Breast epithelium (tissue), 4 donors: ENCODE measurements at regions not wholly inside any gene's neighbourhood (a gene's known extent, or its start where the extent isn't known, plus 50 kb on each side); places are given as distances from the start of the nearest gene placed in this dataset.

ENCODE experiments used
- DNase-seq, 2 donors: peaks; one replicate each; pipeline ENCODE4 v3.0.0-alpha.2; 2019; ENCODE audit warnings: low spot score in 2 of 2
- H3K27ac ChIP-seq, 2 donors: fragments of 200-600 bp; sonication (generic) in 1 of 2; one replicate each; pipeline ENCODE4 v1.5.1; 2016 to 2019; ENCODE audit warnings: mild to moderate bottlenecking in 1 of 2
- H3K27me3 ChIP-seq, 2 donors: fragments of 200-600 bp; sonication (generic) in 1 of 2; one replicate each; pipeline versions ENCODE4 v1.5.1 to v1.6.0; 2017 to 2019; ENCODE audit warnings: control low read depth in 1 of 2, mild to moderate bottlenecking in 1 of 2
- H3K36me3 ChIP-seq: fragments of 200-600 bp; one replicate; pipeline ENCODE4 v1.5.1; 2019
- H3K4me1 ChIP-seq, 2 donors: fragments of 200-600 bp; sonication (generic); one replicate each; pipeline ENCODE4 v1.5.1; 2016 to 2019; ENCODE audit warnings: control low read depth in 1 of 2
- H3K4me3 ChIP-seq, 3 donors: fragments of 200-600 bp; sonication (generic); 1 replicate in 2 of 3; 2 replicates in 1 of 3; pipeline ENCODE4 v1.5.1; 2016 to 2019; ENCODE audit warnings: mild to moderate bottlenecking in 3 of 3, moderate library complexity in 2 of 3
- H3K9me3 ChIP-seq, 2 donors: fragments of 200-600 bp; sonication (generic) in 1 of 2; one replicate each; pipeline ENCODE4 v1.5.1; 2016 to 2019; ENCODE audit warnings: control low read depth in 1 of 2
- POLR2A ChIP-seq: fragments of 450-650 bp; IDR thresholded peaks from one replicate; pipeline ENCODE4 v1.6.1; 2016; ENCODE audit warnings: antibody characterized with exemption, mild to moderate bottlenecking, moderate library complexity
- POLR2AphosphoS5 ChIP-seq, 3 donors: sonication (generic); formaldehyde crosslinking; IDR thresholded peaks; one replicate each; pipeline ENCODE4 v1.6.1; 2017; ENCODE audit warnings: antibody characterized with exemption in 3 of 3
- intact Hi-C: fragments of 100-400 bp; cut with DNase I; formaldehyde crosslinking; loops from one replicate; pipeline ENCODE4 v1.15.1; 2023; ENCODE audit warnings: low total_unique reads
- TF ChIP-seq, protein P1 (sequence below), 3 donors: fragments of 450-650 bp; IDR thresholded peaks; one replicate each; pipeline ENCODE4 v1.5.1; 2016 to 2017; ENCODE audit warnings: antibody characterized with exemption in 3 of 3, mild to moderate bottlenecking in 3 of 3, moderate library complexity in 3 of 3

DNA sequence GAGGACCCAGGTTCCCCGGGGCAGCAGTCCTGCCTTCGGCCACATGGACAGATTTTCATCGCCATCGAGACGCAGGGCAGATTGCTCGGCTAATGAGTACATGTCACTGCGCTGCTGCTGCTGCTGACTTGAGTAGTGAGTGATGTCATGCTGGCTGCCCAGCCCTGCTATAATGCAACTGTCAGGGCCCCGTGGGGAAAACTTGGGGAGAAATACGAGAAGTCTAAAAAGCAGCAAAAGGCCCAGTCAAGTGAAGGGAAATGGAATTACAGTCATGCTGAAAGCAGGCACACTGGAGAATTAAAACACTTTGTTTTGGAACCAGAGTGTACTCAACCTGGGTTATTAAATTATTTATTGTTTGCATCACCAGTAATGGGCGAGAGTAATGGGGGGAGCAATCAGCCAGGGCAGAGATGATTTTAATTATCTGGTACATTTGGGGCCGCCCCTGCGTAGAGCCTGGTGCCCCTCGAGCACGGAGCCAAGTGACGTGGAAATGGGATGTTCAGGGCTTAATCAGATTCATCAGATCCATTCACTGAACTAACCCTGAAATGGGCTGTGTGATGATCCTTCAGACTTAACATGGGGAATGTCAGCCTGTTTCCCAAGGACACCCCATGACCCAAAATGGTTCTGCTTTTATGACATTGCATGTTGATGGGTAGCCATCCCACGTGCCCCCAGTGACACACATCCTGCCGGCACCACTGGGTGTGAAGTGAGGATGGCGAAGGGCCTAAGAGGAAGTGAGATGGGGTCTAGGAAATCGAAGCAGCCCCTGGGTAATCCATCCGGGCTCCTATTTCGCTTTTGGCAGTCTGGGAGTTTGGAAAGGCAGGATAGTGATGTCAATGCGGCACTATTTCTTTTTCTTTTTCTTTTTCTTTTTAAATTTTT is 241.6 kb upstream of the CADM1 start:
- TF ChIP-seq, protein P1, sequence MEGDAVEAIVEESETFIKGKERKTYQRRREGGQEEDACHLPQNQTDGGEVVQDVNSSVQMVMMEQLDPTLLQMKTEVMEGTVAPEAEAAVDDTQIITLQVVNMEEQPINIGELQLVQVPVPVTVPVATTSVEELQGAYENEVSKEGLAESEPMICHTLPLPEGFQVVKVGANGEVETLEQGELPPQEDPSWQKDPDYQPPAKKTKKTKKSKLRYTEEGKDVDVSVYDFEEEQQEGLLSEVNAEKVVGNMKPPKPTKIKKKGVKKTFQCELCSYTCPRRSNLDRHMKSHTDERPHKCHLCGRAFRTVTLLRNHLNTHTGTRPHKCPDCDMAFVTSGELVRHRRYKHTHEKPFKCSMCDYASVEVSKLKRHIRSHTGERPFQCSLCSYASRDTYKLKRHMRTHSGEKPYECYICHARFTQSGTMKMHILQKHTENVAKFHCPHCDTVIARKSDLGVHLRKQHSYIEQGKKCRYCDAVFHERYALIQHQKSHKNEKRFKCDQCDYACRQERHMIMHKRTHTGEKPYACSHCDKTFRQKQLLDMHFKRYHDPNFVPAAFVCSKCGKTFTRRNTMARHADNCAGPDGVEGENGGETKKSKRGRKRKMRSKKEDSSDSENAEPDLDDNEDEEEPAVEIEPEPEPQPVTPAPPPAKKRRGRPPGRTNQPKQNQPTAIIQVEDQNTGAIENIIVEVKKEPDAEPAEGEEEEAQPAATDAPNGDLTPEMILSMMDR (IDR thresholded peaks at IDR 0.05) = no peak
- TF ChIP-seq POLR2A (no peak), POLR2AphosphoS5 (IDR thresholded peaks at IDR 0.05) (no peak)
- no peak for DNase-seq
- Histone ChIP-seq H3K27me3 (peaks cover 0 to 4% of the 10 kb centered on the region in 2 donors), H3K4me3 (no peak overlapping the region), H3K36me3 (no peaks in the 10 kb centered on the region), H3K27ac (no peak overlapping the region), H3K9me3 (no peaks in the 10 kb centered on the region), H3K4me1 (no peaks in the 10 kb centered on the region)
- intact Hi-C loops = no loop called here

DNA sequence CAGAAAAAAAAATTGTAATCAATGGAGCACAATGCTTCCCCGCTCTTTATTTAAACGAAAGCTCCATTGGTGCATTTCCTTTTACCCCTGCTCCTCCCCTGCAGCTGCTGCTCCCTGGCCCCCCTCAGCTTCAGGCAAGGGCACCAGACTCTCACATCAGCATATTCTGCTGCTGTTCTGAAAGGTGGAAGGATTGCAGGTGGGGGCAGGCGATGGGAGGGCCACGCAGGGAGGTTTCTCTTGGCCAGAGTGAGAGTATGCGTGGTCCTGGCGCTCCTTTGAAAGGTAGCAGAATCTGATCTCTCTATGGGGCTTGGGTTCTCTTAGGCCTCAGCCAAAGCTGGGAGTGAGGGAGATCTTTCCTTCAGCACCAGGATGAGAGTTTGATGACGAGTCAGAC is 240.9 kb upstream of the CADM1 start:
- DNase-seq = no peak
- TF ChIP-seq POLR2A = no peak
- TF ChIP-seq, protein P1 (IDR thresholded peaks at IDR 0.05) = no peak
- no peak for TF ChIP-seq POLR2AphosphoS5 (IDR thresholded peaks at IDR 0.05)
- intact Hi-C loops = no loop called here
- Histone ChIP-seq H3K4me1 (no peaks in the 10 kb centered on the region), H3K27me3 (peaks cover 0 to 4% of the 10 kb centered on the region in 2 donors), H3K27ac (no peak overlapping the region), H3K9me3 (no peaks in the 10 kb centered on the region), H3K36me3 (no peaks in the 10 kb centered on the region), H3K4me3 (no peak overlapping the region)

DNA sequence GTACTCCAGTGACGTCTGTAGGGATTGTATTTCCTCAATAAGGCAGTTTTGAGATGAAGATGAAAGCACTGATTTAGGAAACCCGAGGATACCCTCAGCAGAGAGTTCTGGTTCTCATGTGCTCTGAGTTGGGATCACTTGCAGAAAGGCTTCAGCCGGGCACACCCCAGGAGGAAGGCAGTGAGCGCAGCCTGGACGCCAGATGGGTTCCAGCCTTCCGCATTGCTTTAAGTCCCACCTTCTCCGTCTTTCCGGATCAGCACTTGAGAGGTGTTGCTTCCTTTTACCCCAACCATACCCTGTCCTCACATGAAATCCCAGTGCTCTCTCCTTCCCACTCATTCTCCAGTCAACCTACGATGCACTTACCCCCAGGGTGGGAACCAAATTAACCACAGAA is 239.5 kb upstream of the CADM1 start:
- Histone ChIP-seq H3K4me3 (no peak overlapping the region), H3K9me3 (no peaks in the 10 kb centered on the region), H3K36me3 (no peaks in the 10 kb centered on the region), H3K4me1 (no peaks in the 10 kb centered on the region), H3K27me3 (no peaks in the 10 kb centered on the region), H3K27ac (no peak overlapping the region)
- DNase-seq = no peak
- TF ChIP-seq, protein P1 (IDR thresholded peaks at IDR 0.05) = no peak
- TF ChIP-seq POLR2AphosphoS5 (IDR thresholded peaks at IDR 0.05) (no peak), POLR2A (no peak)
- intact Hi-C loops = no loop called here

DNA sequence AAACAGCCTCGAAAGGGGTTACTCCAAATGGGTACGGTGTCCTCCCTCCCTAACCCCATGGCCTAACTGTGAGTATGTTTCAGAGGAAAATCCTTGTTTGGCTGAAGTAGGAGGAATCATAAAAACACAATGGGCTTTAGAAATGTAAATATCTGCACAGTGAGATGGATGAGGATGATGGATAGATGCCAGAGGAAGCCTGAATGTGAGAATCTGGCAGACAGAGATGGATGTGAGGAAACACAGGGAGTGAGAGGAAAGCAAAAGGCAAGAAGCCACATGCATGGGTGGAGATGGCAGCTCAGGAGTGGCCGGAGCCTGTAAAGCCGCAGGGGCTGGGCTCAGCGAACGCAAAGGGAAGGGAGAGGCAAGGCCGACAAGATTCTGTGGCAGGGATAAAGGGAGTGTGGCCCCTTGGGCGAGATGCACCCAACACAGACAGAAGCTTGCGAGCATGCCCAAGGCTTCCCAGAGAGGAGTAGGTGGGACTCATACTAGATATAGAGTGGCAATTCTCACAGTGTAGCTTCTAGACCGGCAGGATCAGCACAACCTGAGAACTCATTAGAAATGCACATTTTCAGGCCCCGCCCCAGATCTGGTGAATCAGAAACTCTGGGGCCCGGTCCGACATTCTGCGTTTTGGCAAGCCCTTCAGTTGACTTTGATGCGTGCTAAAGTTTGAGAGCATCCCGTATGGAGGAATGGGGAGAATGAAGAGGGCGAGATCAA is 237.3 kb upstream of the CADM1 start:
- no peaks in the 10 kb centered on the region for H3K9me3 ChIP-seq

More for the DNA sequence above, 237.3 kb upstream of the CADM1 start:
- no peak for DNase-seq
- H3K36me3 ChIP-seq = no peaks in the 10 kb centered on the region
- H3K27me3 ChIP-seq = no peaks in the 10 kb centered on the region
- intact Hi-C loops = no loop called here
- H3K27ac ChIP-seq = no peak overlapping the region
- TF ChIP-seq, protein P1 (IDR thresholded peaks at IDR 0.05) = no peak
- TF ChIP-seq POLR2AphosphoS5 (IDR thresholded peaks at IDR 0.05) (no peak), POLR2A (no peak)
- no peak overlapping the region for H3K4me3 ChIP-seq
- H3K4me1 ChIP-seq = no peaks in the 10 kb centered on the region
